ENCODE measurements at regions not wholly inside any gene's neighbourhood (a gene's known extent, or its start where the extent isn't known, plus 50 kb on each side); places are given as distances from the start of the nearest gene placed in this dataset.

GRCh38 chr10:45495438-45496152 lies 121.6 kb downstream of the ALOX5 start (continued):
- TF ChIP-seq FOSL1 (tag; conservative IDR thresholded peaks at IDR 0.05): peak; percentile 94
- no peak for TF ChIP-seq KLF1 (tag; IDR thresholded peaks at IDR 0.05)
- TF ChIP-seq HDAC1 (IDR thresholded peaks at IDR 0.05): peak; percentile 74 to 96
- TF ChIP-seq CEBPZ (IDR thresholded peaks at IDR 0.05; ENCODE audit: borderline replicate concordance, low read depth, low read length): no peak
- TF ChIP-seq BCL6 (CRISPR knock-in tag; IDR thresholded peaks at IDR 0.05): no peak
- no peak for TF ChIP-seq CGGBP1 (CRISPR knock-in tag; IDR thresholded peaks at IDR 0.05)
- TF ChIP-seq ZNF407 (IDR thresholded peaks at IDR 0.05; ENCODE audit: low read depth): peak; percentile 23; the same call in 1 of the 2 replicates
- TF ChIP-seq NUFIP1 (IDR thresholded peaks at IDR 0.05; ENCODE audit: partially characterized antibody): peak; percentile 54
- TF ChIP-seq ZNF124 (CRISPR knock-in tag; IDR thresholded peaks at IDR 0.05): no peak
- 0 out of 2 replicates have a peak, but pooled peaks have one; percentile 25 for TF ChIP-seq SMARCA5 (IDR thresholded peaks at IDR 0.05)
- no peak for TF ChIP-seq RBM17 (IDR thresholded peaks at IDR 0.05; ENCODE audit: borderline replicate concordance, low read depth, low read length)
- peak; percentile 25 for TF ChIP-seq MEIS2 (IDR thresholded peaks at IDR 0.05; ENCODE audit: partially characterized antibody)
- TF ChIP-seq POU5F1 (IDR thresholded peaks at IDR 0.05; ENCODE audit: borderline replicate concordance, low read depth, low read length, partially characterized antibody): no peak
- no peak for TF ChIP-seq ZNF740 (CRISPR knock-in tag; IDR thresholded peaks at IDR 0.05)
- TF ChIP-seq ZNF740 (tag; IDR thresholded peaks at IDR 0.05): no peak
- TF ChIP-seq NEUROD1 (IDR thresholded peaks at IDR 0.05; ENCODE audit: borderline replicate concordance, low read depth, low read length, partially characterized antibody): no peak

Data from K562 (cell line).